Lower lobe of right lung (tissue), 2 donors: ENCODE measurements at regions not wholly inside any gene's neighbourhood (a gene's known extent, or its start where the extent isn't known, plus 50 kb on each side); places are given as distances from the start of the nearest gene placed in this dataset.

Experiments used
- ATAC-seq, 2 donors: fragments of 200-7000 bp; cut with Tn5 transposase; one replicate each; pipeline ENCODE4 v1.9.1; 2020 to 2022; ENCODE audit warnings: mild to moderate bottlenecking in 2 of 2, moderate library complexity in 2 of 2
- DNase-seq: peaks from one replicate; pipeline ENCODE4 v3.0.0-alpha.2; 2020
- H3K27ac ChIP-seq: fragments of 200-600 bp; one replicate; pipeline ENCODE4 v1.8.0; 2022
- H3K27me3 ChIP-seq: fragments of 200-600 bp; one replicate; pipeline ENCODE4 v1.8.0; 2022; ENCODE audit warnings: low read depth
- H3K36me3 ChIP-seq: fragments of 200-600 bp; one replicate; pipeline ENCODE4 v1.8.0; 2022; ENCODE audit warnings: mild to moderate bottlenecking
- H3K4me1 ChIP-seq: fragments of 200-600 bp; one replicate; pipeline ENCODE4 v1.8.0; 2022
- H3K4me3 ChIP-seq: fragments of 200-600 bp; one replicate; pipeline ENCODE4 v1.8.0; 2022; ENCODE audit warnings: mild to moderate bottlenecking
- H3K9me3 ChIP-seq: fragments of 200-600 bp; one replicate; pipeline ENCODE4 v1.8.0; 2022
- CTCF ChIP-seq: fragments of 200-600 bp; IDR thresholded peaks from one replicate; pipeline ENCODE4 v1.8.0; 2022; ENCODE audit warnings: antibody characterized with exemption, mild to moderate bottlenecking
- intact Hi-C: fragments of 100-400 bp; cut with DNase I; formaldehyde crosslinking; loops from one replicate; pipeline ENCODE4 v1.11.0; 2022
- donor health status: DM: no; HTN: yes; CAD: no; lungs with severe emphysema.

- DNase-seq (no peak), ATAC-seq (no peak)
- Histone ChIP-seq H3K9me3 (no peaks in the 10 kb centered on the region), H3K27me3 (no peaks in the 10 kb centered on the region), H3K36me3 (no peaks in the 10 kb centered on the region), H3K4me1 (no peaks in the 10 kb centered on the region), H3K4me3 (no peak overlapping the region), H3K27ac (no peak overlapping the region)
- TF ChIP-seq CTCF: no peak
- intact Hi-C loops: no loop called here
These were observed 90.2 kb upstream of the TOX2 start for GRCh38 chr20:43824309-43825050.

- no peak overlapping the region for H3K4me3 ChIP-seq
- no peaks in the 10 kb centered on the region for H3K27me3 ChIP-seq
- ATAC-seq (no peak), DNase-seq (no peak)
- intact Hi-C loops: no loop called here
- TF ChIP-seq CTCF: no peak
- H3K4me1 ChIP-seq: no peaks in the 10 kb centered on the region
- no peak overlapping the region for H3K27ac ChIP-seq
- no peaks in the 10 kb centered on the region for H3K36me3 ChIP-seq
- H3K9me3 ChIP-seq: no peaks in the 10 kb centered on the region
These were observed 92.9 kb upstream of the TOX2 start for GRCh38 chr20:43821795-43822194.

DNA sequence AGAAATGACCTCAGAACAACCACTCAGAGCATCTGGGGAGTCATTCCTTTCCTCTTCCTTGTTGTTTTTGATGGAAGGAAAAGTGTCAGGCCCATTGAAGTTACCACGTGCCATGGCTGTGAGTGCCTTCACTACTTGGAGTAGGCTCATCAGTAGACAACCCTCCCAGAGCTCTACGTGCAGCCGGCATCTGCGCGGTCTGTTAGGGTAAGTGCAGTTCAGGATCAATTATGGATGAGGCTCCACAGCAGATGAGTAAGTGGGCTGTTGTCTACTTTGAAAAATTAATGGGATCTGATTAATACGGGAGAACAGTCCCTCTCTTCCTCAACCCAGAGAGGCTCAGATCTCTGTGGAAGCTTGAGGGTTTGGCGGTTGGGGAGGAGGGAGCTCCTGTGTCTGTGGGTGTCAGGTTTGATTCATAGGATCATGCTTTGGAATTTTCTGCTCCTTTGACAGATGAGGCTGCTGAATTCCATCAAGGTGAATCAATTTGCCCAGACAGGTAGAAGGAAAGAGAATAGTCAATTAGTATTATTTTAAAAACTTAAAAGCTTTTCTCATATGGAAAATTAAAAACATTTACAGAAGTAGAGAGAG, 93.8 kb upstream of the TOX2 start:
- Histone ChIP-seq H3K4me3 (no peak overlapping the region), H3K27me3 (no peaks in the 10 kb centered on the region), H3K36me3 (no peaks in the 10 kb centered on the region), H3K27ac (no peak overlapping the region), H3K9me3 (no peaks in the 10 kb centered on the region), H3K4me1 (no peaks in the 10 kb centered on the region)
- ATAC-seq (no peak), DNase-seq (no peak)
- TF ChIP-seq CTCF: no peak
- intact Hi-C loops: no loop called here

GRCh38 chr20:43812216-43812615, 85.4 kb upstream of the GTSF1L start:
- intact Hi-C loops: no loop called here
- peaks cover 26% of the 10 kb centered on the region for H3K9me3 ChIP-seq
- H3K36me3 ChIP-seq: no peaks in the 10 kb centered on the region
- no peaks in the 10 kb centered on the region for H3K27me3 ChIP-seq
- DNase-seq (no peak), ATAC-seq (no peak)
- H3K4me3 ChIP-seq: no peak overlapping the region
- no peak for TF ChIP-seq CTCF
- no peak overlapping the region for H3K27ac ChIP-seq
- H3K4me1 ChIP-seq: no peaks in the 10 kb centered on the region

- H3K27me3 ChIP-seq: no peaks in the 10 kb centered on the region
- intact Hi-C loops: no loop called here
- H3K9me3 ChIP-seq: peaks cover 33% of the 10 kb centered on the region
- no peak for TF ChIP-seq CTCF
- no peak for DNase-seq
- no peaks in the 10 kb centered on the region for H3K36me3 ChIP-seq
- H3K4me3 ChIP-seq: no peak overlapping the region
- no peaks in the 10 kb centered on the region for H3K4me1 ChIP-seq
- no peak overlapping the region for H3K27ac ChIP-seq
- no peak for ATAC-seq
These were observed 82.5 kb upstream of the GTSF1L start for GRCh38 chr20:43809206-43809819.
